ENCODE measurements at regions not wholly inside any gene's neighbourhood (a gene's known extent, or its start where the extent isn't known, plus 50 kb on each side); places are given as distances from the start of the nearest gene placed in this dataset.

DNA sequence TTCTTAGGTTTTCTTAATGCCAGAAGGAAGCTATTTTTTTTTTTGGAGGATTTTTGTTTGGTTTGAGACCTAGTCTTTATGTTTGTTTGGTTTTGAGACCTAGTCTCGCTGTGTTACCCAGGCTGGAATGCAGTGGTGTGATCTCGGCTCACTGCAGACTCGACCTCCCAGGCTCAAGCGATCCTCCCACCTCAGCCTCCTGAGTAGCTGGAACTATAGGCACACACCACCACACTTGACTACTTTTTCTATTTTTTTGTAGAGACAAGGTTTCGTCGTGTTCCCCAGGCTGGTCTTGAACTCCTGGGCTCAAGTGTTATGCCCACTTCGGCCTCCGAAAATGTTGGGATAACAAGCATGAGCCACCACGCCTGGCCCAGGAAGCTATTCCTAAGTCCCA, 67.8 kb upstream of the NHSL1 start:
- TF ChIP-seq, protein P1, sequence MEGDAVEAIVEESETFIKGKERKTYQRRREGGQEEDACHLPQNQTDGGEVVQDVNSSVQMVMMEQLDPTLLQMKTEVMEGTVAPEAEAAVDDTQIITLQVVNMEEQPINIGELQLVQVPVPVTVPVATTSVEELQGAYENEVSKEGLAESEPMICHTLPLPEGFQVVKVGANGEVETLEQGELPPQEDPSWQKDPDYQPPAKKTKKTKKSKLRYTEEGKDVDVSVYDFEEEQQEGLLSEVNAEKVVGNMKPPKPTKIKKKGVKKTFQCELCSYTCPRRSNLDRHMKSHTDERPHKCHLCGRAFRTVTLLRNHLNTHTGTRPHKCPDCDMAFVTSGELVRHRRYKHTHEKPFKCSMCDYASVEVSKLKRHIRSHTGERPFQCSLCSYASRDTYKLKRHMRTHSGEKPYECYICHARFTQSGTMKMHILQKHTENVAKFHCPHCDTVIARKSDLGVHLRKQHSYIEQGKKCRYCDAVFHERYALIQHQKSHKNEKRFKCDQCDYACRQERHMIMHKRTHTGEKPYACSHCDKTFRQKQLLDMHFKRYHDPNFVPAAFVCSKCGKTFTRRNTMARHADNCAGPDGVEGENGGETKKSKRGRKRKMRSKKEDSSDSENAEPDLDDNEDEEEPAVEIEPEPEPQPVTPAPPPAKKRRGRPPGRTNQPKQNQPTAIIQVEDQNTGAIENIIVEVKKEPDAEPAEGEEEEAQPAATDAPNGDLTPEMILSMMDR (conservative IDR thresholded peaks at IDR 0.05; ENCODE audit: low read length) = no peak
- TF ChIP-seq EZH2phosphoT487 (IDR thresholded peaks at IDR 0.05; ENCODE audit: borderline replicate concordance) = no peak

All from Loucy (cell line).